ENCODE measurements at regions not wholly inside any gene's neighbourhood (a gene's known extent, or its start where the extent isn't known, plus 50 kb on each side); places are given as distances from the start of the nearest gene placed in this dataset.

GRCh38 chr5:90185897-90186468 is 223.6 kb downstream of the CETN3 start:
- no peak for DNase-seq

GRCh38 chr5:90184764-90185163 is 224.8 kb downstream of the CETN3 start:
- no peak for DNase-seq

GRCh38 chr5:90182726-90183125 is 226.8 kb downstream of the CETN3 start:
- DNase-seq = no peak

- DNase-seq = no peak
Observed at GRCh38 chr5:90174236-90174635, 235.3 kb downstream of the CETN3 start.

- no peak for DNase-seq
Observed at GRCh38 chr5:90173299-90174030, 236.1 kb downstream of the CETN3 start.

- DNase-seq = no peak
Observed at GRCh38 chr5:90171466-90171865, 238.1 kb downstream of the CETN3 start.

- DNase-seq = peak; percentile 52
Observed at GRCh38 chr5:90170261-90170660, 239.3 kb downstream of the CETN3 start.

- DNase-seq = peak; percentile 36
Observed at GRCh38 chr5:90169078-90169477, 240.5 kb downstream of the CETN3 start.

- DNase-seq = no peak
Observed at GRCh38 chr5:90168399-90168798, 241.2 kb downstream of the CETN3 start.

- no peak for DNase-seq
Observed at GRCh38 chr5:90166816-90167215, 242.7 kb downstream of the CETN3 start.

GRCh38 chr5:90162324-90162723 is 247.2 kb downstream of the CETN3 start:
- no peak for DNase-seq

- DNase-seq = peak; percentile 5
Observed at GRCh38 chr5:90161414-90161813, 248.1 kb downstream of the CETN3 start.

- DNase-seq = no peak
Observed at GRCh38 chr5:90158131-90158530, 251.4 kb downstream of the CETN3 start.

GRCh38 chr5:90153031-90153430 is 256.5 kb downstream of the CETN3 start:
- DNase-seq = no peak

GRCh38 chr5:90144625-90145327 is 264.8 kb downstream of the CETN3 start:
- DNase-seq = no peak

GRCh38 chr5:90142541-90142940 is 267.0 kb downstream of the CETN3 start:
- DNase-seq = no peak

GRCh38 chr5:90141984-90142383 is 267.6 kb downstream of the CETN3 start:
- DNase-seq = no peak

- no peak for DNase-seq
Observed at GRCh38 chr5:90136952-90137528, 272.5 kb downstream of the CETN3 start.

- no peak for DNase-seq
Observed at GRCh38 chr5:90135779-90136378, 273.7 kb downstream of the CETN3 start.

GRCh38 chr5:90134892-90135291 is 274.7 kb downstream of the CETN3 start:
- no peak for DNase-seq

GRCh38 chr5:90134381-90134780 is 275.2 kb downstream of the CETN3 start:
- DNase-seq = no peak

GRCh38 chr5:90133941-90134340 is 275.6 kb downstream of the CETN3 start:
- no peak for DNase-seq

GRCh38 chr5:90131383-90132133 is 278.0 kb downstream of the CETN3 start:
- no peak for DNase-seq
